Endothelial cell of umbilical vein (primary cell): ENCODE measurements at regions not wholly inside any gene's neighbourhood (a gene's known extent, or its start where the extent isn't known, plus 50 kb on each side); places are given as distances from the start of the nearest gene placed in this dataset.

ENCODE experiments used
- BruUV-seq: library from RNA; stranded (reverse); fragments of 400-500 nt; replicated peaks from 2 replicates; lab custom pipeline; 2021; lab: Mats Ljungman, UMichigan
- CTCF ChIA-PET: fragments of 300-600, 350-600 bp; sonication (Branson Sonifier 250); formaldehyde crosslinking; loops from one replicate; lab custom pipeline; 2021; ENCODE audit warnings: antibody characterized with exemption, inconsistent platforms; lab: Charles Lee
- POLR2A ChIA-PET: fragments of 300-600, 350-600 bp; sonication (Branson Sonifier 250); formaldehyde crosslinking; loops from one replicate; lab custom pipeline; 2021; ENCODE audit warnings: antibody characterized with exemption, inconsistent platforms; lab: Charles Lee
- DNase-seq: peaks from one replicate; pipeline ENCODE4 v3.0.0-alpha.2; 2011; ENCODE audit warnings: low read depth, low spot score
- FAIRE-seq: peaks from 2 replicates; lab custom pipeline; 2011; peaks lifted over from hg19 to GRCh38; lab: Jason Lieb, UNC
- H2AFZ ChIP-seq: 2 replicates; pipeline ENCODE4 v1.6.0; 2012; ENCODE audit warnings: low read depth, low read length, control low read depth, inconsistent platforms
- H3K27ac ChIP-seq: 2 replicates; pipeline ENCODE4 v1.5.1; 2011; ENCODE audit warnings: low read depth, mild to moderate bottlenecking, control low read depth, low read length, moderate library complexity; ENCODE audit not compliant: insufficient read depth
- H3K27me3 ChIP-seq, 2 experiments: 2 replicates each; pipeline versions ENCODE4 v1.6.0 to v1.6.1; 2011; ENCODE audit warnings: low read length in 2 of 2, mixed read lengths in 1 of 2; ENCODE audit not compliant: control insufficient read depth in 2 of 2, insufficient read depth in 2 of 2
- H3K36me3 ChIP-seq, 2 experiments: 2 replicates in 1 of 2; 3 replicates in 1 of 2; pipeline ENCODE4 v1.5.1; 2011; ENCODE audit warnings: low read length in 2 of 2, mild to moderate bottlenecking in 1 of 2, moderate library complexity in 1 of 2; ENCODE audit not compliant: control insufficient read depth in 2 of 2, insufficient read depth in 2 of 2; ENCODE audit errors: extremely low read depth in 1 of 2
- H3K4me1 ChIP-seq: 3 replicates; pipeline ENCODE4 v1.5.1; 2011; ENCODE audit warnings: mild to moderate bottlenecking, low read length; ENCODE audit not compliant: control insufficient read depth, insufficient read depth; ENCODE audit errors: extremely low read depth
- H3K4me2 ChIP-seq: 2 replicates; pipeline ENCODE4 v1.6.1; 2011; ENCODE audit warnings: low read length, control low read depth, mixed read lengths; ENCODE audit not compliant: insufficient read depth
- H3K4me3 ChIP-seq, 3 experiments: fragments of 200-600 bp in 1 of 3; sonication (generic), shearing (Covaris generic) in 1 of 3; replicated peaks in 1 of 3; 2 replicates each; pipeline ENCODE4 v1.5.1; 2011 to 2016; ENCODE audit warnings: control low read depth in 3 of 3, low read length in 3 of 3, mild to moderate bottlenecking in 2 of 3, inconsistent platforms in 1 of 3, low read depth in 1 of 3, moderate library complexity in 1 of 3; ENCODE audit not compliant: insufficient read depth in 1 of 3
- H3K79me2 ChIP-seq: 2 replicates; pipeline ENCODE4 v1.6.0; 2012; ENCODE audit warnings: low read length, inconsistent platforms; ENCODE audit not compliant: control insufficient read depth, insufficient read depth
- H3K9ac ChIP-seq: replicated peaks from 2 replicates; pipeline ENCODE3; 2011; ENCODE audit warnings: low read length, control low read depth; ENCODE audit not compliant: insufficient read depth; ENCODE audit errors: extremely low read depth
- H3K9me1 ChIP-seq: replicated peaks from 3 replicates; pipeline ENCODE4 v1.6.0; 2011; ENCODE audit warnings: mild to moderate bottlenecking, low read length; ENCODE audit not compliant: control insufficient read depth, insufficient read depth; ENCODE audit errors: extremely low read depth
- H3K9me3 ChIP-seq: replicated peaks from 2 replicates; pipeline ENCODE4 v1.5.1; 2012; ENCODE audit warnings: low read length, inconsistent platforms; ENCODE audit not compliant: control insufficient read depth, insufficient read depth
- H4K20me1 ChIP-seq: replicated peaks from 2 replicates; pipeline ENCODE3; 2011; ENCODE audit warnings: mild to moderate bottlenecking, low read length; ENCODE audit not compliant: control insufficient read depth, insufficient read depth; ENCODE audit errors: extremely low read depth
- CTCF ChIP-seq, 2 donors: IDR thresholded peaks; 1 replicate in 1 of 2; 2 replicates in 1 of 2; pipeline ENCODE4 v1.5.1; 2011; ENCODE audit warnings: low read length in 2 of 2, mild to moderate bottlenecking in 2 of 2, moderate library complexity in 2 of 2, control low read depth in 1 of 2, inconsistent platforms in 1 of 2, low read depth in 1 of 2; ENCODE audit not compliant: insufficient read depth in 1 of 2; ENCODE audit errors: extremely low read depth in 1 of 2
- EZH2 ChIP-seq: IDR thresholded peaks from 2 replicates; pipeline ENCODE4 v1.6.1; 2012; ENCODE audit warnings: borderline replicate concordance, low read depth, mild to moderate bottlenecking, moderate library complexity, low read length, inconsistent platforms; ENCODE audit not compliant: severe bottlenecking
- FOS ChIP-seq: IDR thresholded peaks from 2 replicates; pipeline ENCODE4 v1.6.1; 2011; ENCODE audit warnings: mild to moderate bottlenecking, low read length, moderate library complexity, borderline replicate concordance; ENCODE audit not compliant: insufficient read depth
- MYC ChIP-seq: IDR thresholded peaks from one replicate; pipeline ENCODE4 v1.6.1; 2011; ENCODE audit warnings: mild to moderate bottlenecking, low read depth, low read length
- POLR2A ChIP-seq: IDR thresholded peaks from 2 replicates; pipeline ENCODE4 v1.6.1; 2012; ENCODE audit warnings: low read depth, mild to moderate bottlenecking, control low read depth, low read length
- POLR2AphosphoS5 ChIP-seq: IDR thresholded peaks from 2 replicates; pipeline ENCODE4 v1.6.1; 2012; ENCODE audit warnings: low read depth, mild to moderate bottlenecking, control low read depth, low read length, moderate library complexity; ENCODE audit not compliant: insufficient read depth
- dilution Hi-C: fragments of 300-500 bp; cut with MboI; formaldehyde crosslinking; loops from one replicate; pipeline ENCODE4 v1.15.0; 2019; ENCODE audit warnings: low sequenced_read_pairs; ENCODE audit not compliant: extremely low pct_ligation_motif_present
- intact Hi-C: fragments of 100-400 bp; cut with micrococcal nuclease; formaldehyde crosslinking; loops from one replicate; pipeline ENCODE4 v1.10.0; 2022
- TF ChIP-seq, protein P1 (sequence below): IDR thresholded peaks from 2 replicates; pipeline ENCODE4 v1.6.1; 2011; ENCODE audit not compliant: insufficient read depth, insufficient read length

DNA sequence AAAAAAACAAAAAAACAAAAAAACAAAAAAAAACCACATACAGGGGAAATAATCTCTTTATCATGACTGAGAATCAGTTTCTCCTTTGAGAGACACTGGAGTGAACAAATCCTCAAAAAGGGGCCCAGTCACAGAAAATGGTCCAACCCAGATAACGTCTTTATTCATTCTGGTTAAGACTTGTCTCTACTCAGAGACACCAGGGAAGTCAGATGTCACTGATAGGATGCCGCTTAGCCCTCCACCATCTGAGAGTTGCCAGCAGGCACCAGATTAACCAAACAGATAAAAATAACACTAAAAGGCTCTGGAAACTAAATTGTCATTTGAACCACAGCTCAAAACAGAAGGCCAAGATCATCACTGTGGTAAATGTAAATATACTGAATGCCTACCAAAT is 1163.4 kb upstream of the ATXN8OS start:
- Histone ChIP-seq H3K4me1 (no peaks in the 10 kb centered on the region), H3K9me1 (no peaks in the 10 kb centered on the region), H3K4me2 (no peak overlapping the region), H3K9ac (no peak overlapping the region), H3K4me3 (no peak overlapping the region), H3K36me3 (no peaks in the 10 kb centered on the region), H3K27ac (no peak overlapping the region), H3K9me3 (no peaks in the 10 kb centered on the region), H4K20me1 (no peaks in the 10 kb centered on the region), H3K79me2 (no peaks in the 10 kb centered on the region), H2AFZ (no peak overlapping the region), H3K27me3 (no peaks in the 10 kb centered on the region)
- FAIRE-seq = no peak
- no peak for TF ChIP-seq CTCF (IDR thresholded peaks at IDR 0.05; ENCODE audit: extremely low read depth in 1 of 2, insufficient read depth in 1 of 2, low read depth in 1 of 2, low read length in 2 of 2)
- TF ChIP-seq EZH2 = no peak
- no peak for TF ChIP-seq FOS
- TF ChIP-seq MYC = no peak
- no peak for TF ChIP-seq POLR2A
- TF ChIP-seq, protein P1, sequence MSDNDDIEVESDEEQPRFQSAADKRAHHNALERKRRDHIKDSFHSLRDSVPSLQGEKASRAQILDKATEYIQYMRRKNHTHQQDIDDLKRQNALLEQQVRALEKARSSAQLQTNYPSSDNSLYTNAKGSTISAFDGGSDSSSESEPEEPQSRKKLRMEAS = no peak
- no peak for TF ChIP-seq POLR2AphosphoS5
- ChIA-PET POLR2A (no interaction called here), CTCF (no interaction called here)
- intact Hi-C loops (no loop called here), dilution Hi-C loops (no loop called here)
- BruUV-seq = no TSS peak
- DNase-seq = no peak

DNA sequence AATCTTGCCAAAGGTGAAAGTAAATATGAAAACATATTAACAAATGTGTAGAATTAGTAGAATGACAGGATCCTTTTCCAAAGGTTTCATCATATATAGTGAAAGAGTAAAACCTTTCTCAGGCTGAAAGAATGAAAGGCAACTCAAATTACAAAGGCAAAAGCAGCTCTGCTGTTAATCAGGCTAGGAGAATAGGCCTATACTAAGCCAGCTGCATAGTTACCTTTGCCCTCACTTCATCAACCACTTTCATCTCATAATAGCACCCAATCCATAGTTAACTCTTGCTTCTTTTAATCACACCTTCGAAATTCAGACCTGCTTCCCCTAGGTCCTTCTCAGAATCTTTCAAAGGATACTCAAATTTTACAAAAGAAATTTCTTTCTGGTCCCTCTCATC is 1167.6 kb upstream of the ATXN8OS start:
- ChIA-PET CTCF (no interaction called here), POLR2A (no interaction called here)
- Histone ChIP-seq H3K79me2 (no peaks in the 10 kb centered on the region), H3K36me3 (no peaks in the 10 kb centered on the region), H3K27ac (no peak overlapping the region), H3K27me3 (no peaks in the 10 kb centered on the region), H3K9me3 (no peaks in the 10 kb centered on the region), H2AFZ (no peak overlapping the region), H3K4me3 (no peak overlapping the region), H3K4me1 (no peaks in the 10 kb centered on the region), H4K20me1 (no peaks in the 10 kb centered on the region), H3K9me1 (no peaks in the 10 kb centered on the region), H3K9ac (no peak overlapping the region), H3K4me2 (no peak overlapping the region)
- intact Hi-C loops (no loop called here), dilution Hi-C loops (no loop called here)
- FAIRE-seq (no peak), DNase-seq (no peak)
- BruUV-seq = no TSS peak
- TF ChIP-seq, protein P1 = no peak
